HG02798 (cell line): ENCODE measurements at regions not wholly inside any gene's neighbourhood (a gene's known extent, or its start where the extent isn't known, plus 50 kb on each side); places are given as distances from the start of the nearest gene placed in this dataset.

Experiments
- ATAC-seq: cut with Tn5 transposase; IDR thresholded peaks from one replicate; pipeline ENCODE4 v1.9.1; 2021; ENCODE audit warnings: mild to moderate bottlenecking; ENCODE audit not compliant: unreplicated experiment, poor library complexity

DNA sequence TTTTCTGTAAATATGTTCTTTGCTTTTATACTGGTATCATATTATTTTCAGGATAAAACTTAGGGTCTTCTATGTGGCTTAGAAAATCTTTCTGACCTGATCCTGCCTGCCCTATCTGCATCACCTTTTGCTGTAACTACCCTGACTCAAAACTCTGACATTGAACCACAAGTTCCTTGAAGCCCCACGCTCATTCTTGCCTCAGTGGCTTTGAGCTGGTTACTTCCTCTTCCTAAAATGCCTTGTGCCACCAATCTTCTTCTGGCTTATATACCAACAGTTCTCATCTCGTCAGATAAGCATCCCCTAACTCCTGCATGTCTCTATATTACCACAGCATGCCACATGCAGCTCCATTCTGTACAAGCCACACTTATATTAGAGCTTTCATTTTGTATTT, 84.5 kb upstream of the LRRC7 start:
- no peak for ATAC-seq

DNA sequence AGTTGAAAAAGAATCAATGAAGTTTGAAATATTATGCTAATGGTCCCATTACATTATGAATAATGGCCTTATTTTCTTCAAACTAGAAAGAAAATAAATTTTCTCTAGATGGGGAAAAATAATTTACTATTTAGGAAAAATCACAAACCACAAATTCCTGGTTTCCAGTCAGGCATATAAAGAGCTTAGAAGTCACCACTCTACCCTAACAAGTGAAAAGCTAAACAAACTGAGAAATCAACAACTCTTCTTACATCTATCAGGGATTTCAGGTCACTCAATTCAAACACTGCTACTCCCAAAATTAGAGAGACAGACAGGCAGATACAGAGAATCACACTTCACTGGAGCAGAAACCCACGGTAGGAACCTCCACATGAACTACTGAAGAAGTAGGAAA, 82.1 kb upstream of the LRRC7 start:
- no peak for ATAC-seq

DNA sequence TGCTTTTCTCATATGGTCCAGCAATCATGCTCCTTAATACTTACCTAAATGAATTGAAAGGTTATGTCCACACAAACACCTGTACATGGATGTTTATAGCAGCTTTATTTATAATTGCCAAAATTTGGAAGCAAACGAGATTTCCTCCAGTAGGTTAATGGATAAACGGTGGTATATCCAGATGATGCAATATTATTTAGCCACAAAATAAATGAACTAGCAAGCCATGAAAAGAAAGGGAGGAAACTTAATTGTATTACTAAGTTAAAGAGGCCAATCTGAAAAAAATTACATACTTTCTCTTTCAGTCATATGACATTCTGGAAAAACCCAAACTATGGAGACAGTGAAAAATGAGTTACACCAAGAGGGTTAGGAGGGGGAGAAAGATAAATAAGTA, 76.3 kb upstream of the LRRC7 start:
- no peak for ATAC-seq

DNA sequence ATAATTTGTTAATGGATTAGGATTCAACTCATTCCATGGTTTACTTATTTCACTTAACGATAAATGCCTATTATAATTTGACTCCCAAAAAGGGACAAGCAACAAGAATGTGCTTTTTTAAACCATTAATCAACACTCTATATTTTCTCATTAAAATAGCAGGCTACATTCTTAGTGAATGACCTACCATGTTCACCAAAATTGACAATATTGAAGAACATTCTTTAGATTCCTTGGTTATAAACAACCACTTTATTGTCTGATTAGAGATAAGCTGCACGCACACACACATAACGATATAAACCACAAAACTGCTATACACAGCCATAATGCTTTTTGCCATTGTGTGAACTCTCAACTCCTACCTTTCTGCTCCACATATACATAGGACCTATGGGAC, 75.4 kb upstream of the LRRC7 start:
- no peak for ATAC-seq

DNA sequence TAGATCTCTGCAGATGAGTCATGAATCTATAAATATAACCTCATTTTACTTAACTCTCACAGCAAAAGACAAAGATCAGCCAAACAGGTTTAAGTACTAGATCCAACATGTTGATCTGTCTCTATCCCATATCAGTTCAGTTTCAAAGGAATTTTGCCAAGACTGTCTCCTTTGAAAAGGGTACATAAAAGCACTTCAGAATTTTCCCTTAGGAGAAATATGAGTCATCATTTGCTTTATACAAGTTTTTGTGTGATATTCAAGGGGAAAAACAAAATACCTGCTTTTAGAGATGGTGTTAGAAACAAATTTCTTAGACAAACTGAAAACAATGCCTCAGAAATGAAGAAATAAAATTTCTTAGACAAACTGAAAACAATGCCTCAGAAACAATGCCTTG, 73.5 kb upstream of the LRRC7 start:
- no peak for ATAC-seq

DNA sequence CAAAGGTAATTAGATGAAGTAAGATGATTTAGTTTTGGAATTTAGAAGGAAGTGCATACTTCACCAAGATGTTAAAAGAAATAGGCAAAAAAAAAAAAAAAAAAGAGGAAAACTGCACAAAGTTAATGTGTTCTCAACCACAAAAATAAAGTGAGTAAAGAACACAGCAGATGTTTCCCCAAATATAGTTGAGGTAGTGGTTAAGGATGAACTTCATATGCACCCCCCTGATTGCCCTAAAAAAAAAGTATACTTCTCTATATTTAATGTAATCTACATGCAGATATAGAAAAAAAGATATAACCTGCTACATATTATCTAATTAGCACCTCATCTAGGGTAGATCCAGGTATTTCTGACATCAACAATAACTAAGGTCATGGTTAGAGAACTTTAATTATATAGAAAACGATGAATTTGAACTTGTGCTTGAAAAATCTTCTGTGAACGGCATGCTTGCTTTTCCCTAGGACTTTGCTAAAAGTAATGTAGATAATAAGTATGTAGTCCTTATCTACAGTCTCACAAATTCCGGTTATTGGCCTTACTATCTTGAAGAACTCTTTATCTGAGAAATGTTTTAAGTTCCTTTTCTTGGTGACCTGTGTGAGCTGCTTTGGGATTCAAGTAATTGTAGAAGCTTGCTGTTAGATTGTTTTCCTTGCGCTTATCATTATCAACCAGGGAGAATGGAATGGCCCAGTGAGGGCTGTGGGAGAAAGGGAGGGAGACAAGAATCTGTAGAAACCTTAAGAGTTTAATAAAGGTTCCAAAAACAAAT, 70.1 kb upstream of the LRRC7 start:
- ATAC-seq: no peak

DNA sequence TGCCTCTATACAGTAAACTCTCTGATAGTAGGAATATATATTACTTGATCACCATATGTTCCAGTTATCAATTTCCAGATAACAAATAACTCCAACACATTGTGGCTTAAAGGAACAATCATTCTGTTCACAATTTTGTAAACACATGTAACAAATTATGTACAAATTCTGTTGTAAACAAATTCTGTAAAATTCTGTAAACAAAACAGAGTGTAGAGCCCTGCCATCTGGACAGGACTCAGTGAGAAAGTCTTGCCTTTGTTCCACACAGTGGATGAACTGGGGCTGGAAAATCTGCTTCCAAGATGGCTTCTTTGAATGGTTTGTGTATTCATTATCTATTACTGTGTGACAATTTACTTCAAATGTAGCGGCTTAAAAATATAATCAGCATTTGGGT, 69.0 kb upstream of the LRRC7 start:
- no peak for ATAC-seq

DNA sequence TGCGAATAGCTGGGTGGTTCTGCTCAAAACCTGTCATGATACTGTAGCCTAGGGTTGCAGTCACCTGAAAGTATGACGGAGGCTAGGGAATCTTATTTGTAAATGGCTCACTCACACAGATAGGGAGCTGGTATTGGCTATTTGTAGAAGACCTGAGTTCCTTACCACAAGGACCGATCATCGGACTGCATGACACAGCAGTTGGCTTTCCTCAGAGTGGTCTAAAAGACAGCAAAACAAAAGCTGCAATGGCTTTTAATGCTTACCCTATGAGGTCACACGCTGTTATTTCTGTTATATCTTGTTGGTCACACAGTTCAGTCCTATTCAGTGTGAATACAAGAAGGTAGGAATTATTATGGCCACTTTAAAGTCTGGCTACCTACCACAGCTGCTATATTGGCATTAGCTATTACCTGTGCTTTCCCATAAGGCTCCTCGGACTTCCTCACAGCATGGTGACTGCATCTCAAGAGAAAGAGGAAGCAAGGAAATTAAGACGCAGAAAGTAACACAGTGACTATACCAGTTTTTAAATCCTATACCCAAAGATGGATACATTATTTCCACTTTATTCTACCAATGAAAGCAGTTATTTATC, 68.4 kb upstream of the LRRC7 start:
- ATAC-seq: no peak

DNA sequence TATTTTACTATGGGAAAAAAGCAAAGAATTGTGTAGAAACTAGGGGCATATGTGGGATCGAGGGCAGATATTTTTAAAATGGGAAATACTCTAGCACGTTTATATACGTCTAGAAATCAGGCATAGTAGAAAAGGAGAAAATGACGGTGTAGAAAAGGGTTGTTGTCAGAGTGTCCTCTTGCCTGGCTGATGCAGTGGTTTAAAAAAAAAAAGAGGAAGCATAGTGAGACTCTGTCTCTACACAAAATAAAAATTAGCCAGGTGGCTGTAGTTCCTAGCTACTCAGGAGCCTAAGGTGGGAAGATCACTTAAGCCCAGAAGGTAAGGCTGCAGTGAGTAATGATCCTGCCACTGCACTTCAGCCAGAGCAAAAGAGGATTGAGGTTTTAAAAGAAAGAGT, 64.7 kb upstream of the LRRC7 start:
- ATAC-seq: no peak

DNA sequence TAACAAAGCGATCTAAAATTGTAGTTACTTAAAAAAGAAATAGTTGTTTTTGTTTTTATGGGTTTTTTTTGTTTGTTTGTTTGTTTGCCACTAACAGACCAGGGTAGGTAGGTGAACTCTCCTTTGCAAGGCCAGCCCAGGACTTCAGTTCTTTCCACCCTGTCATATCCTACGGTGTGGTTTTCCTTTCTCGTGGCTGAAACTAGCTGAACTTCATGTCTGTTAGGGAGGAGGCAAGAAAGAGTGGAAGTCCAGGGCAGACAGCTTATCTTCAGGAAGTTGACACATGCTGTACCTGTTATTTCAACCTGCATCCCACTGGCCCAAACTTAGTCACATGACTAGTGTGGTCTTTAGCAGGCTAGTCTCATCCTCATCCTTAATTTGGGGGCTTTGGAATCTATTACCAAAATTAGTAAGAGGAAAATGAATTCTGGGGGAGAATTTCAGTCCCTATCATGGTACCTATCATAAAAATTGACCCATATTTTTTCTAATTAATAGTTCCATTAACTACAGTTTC, 62.9 kb upstream of the LRRC7 start:
- no peak for ATAC-seq

DNA sequence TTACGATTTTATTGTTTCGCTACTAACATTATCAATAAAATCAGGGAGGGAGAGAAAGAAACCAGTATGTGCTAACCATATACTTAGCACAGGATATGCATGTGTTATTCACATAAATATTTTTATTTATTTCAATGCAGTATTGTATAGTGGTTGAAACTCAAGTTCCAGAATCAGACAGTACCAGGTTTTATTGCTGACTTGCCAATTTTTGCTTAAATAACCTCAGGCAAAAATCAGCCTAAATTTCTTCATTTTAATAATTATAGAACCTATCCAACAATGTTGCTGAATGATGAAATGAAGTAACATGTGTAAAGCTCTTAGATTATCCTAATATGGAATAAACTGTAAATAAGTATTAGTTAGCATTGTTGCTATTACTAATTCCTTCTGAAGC, 61.4 kb upstream of the LRRC7 start:
- no peak for ATAC-seq

DNA sequence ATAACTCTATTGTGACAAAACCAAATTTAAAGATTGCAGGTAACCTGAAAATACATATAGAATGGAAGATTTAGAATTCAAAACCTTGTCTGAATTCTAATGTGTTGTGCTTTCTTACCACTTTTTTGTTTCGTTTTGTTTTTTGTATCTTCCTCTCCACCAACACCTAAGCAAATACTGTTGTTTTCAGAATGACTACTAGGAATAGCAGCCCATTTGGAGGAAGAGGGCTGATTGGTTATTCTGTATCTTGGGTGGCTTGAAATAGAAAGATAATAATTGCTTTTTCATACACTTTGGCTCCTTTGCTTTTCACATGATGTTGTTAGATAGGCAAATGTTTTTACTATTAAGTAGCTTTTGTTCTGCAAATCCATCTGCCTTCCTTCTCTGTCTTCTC, 61.0 kb upstream of the LRRC7 start:
- ATAC-seq: no peak

DNA sequence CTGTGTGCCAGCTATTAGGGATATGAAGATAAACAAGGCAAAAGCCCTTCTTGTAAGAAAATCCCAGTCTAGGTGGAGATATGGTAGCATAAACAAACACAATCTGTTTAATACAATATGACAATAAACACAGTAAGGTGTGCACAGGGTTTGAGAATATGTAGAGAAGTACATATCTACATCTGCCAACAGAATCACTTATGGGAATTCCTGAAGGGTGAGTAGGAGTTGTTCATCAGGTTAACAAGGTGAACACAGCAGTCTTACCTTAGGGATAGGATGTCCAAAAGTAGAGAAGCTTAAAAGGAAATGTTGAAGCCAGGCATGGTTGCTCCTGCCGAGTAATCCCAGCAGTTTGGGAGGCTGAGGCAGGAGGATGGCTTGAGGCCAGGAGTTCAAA, 57.7 kb upstream of the LRRC7 start:
- no peak for ATAC-seq

DNA sequence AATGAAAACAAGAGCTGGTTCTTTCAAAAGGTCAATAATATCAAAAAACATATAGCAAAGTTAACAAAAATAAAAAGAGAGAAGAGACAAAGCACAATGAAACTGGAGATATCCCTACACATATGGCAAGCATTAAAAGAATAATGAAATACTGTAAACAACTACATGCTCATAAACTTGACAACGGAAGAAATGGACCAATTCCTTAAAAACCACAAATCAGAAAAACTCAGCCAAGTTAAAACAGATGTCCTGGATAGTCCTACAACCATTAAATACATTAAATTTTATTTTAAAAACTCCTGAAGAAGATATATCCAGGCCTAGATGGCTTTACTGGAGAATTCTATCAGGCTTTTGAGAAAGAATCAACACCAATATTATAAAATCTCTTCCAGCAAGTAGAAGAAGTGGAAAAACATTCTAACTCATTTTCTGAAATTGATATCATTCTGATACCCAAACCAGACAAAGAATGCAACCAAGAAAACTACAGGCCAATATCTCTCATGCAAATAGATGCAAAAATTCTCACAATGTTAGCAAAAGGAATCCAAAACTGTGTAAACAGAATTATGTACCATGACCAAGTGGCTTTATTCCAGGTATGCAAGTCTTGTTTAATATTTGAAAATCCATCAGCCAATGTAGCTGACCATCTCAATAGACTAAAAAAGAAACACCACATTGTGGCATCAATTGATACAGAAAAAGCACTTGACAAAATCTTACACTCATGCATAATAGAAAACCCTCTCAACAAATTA, 56.1 kb upstream of the LRRC7 start:
- ATAC-seq: no peak

DNA sequence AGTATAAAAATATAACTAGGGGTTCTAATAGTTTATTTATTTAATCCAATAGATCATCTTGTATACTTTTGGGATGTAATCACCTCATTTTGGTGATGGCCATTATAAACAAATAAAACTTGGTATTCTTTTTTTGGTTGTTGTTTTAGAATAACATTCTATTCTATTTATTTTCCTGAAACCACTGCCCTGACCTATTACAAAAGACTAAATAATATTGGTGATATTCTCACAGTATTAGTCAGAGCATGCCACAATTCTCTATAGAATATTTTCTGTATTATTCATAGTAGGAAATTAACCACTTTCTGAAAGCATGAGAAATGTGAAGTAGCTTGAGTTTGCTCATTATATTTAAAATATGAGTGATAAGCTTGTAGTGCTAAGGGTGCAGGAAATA, 54.1 kb upstream of the LRRC7 start:
- ATAC-seq: no peak
